ENCODE measurements at regions not wholly inside any gene's neighbourhood (a gene's known extent, or its start where the extent isn't known, plus 50 kb on each side); places are given as distances from the start of the nearest gene placed in this dataset.
"Not testable (repeated sequence)": the region's sequence is repeated elsewhere in the genome, so short reads cannot be mapped to it uniquely, and the experiment has no call there.

GRCh38 chrX:13469963-13470684, 99.3 kb upstream of the EGFL6 start:
- 44 to 59% methylated on average over 4 of the region's 4 CpGs for WGBS, 2 donors
- peak overlapping the region in 1 of 2 donors; percentile 3 for H3K27ac ChIP-seq (ENCODE audit: low read depth in 2 of 2, low read length in 1 of 2)
- no peaks in the 10 kb centered on the region for H3K36me3 ChIP-seq (ENCODE audit: control insufficient read depth in 2 of 2, insufficient read depth in 2 of 2, low read length in 1 of 2)
- H3K27me3 ChIP-seq (ENCODE audit: control insufficient read depth in 1 of 2, insufficient read depth in 2 of 2, low read length in 2 of 2) = no peaks in the 10 kb centered on the region
- no peaks in the 10 kb centered on the region for H3K4me1 ChIP-seq (ENCODE audit: control insufficient read depth in 2 of 2, insufficient read depth in 2 of 2, low read length in 1 of 2)
- H3K4me3 ChIP-seq (ENCODE audit: low read depth in 1 of 2, low read length in 2 of 2) = no peak overlapping the region
- H3K9me3 ChIP-seq (ENCODE audit: control insufficient read depth in 2 of 2, insufficient read depth in 1 of 2, low read depth in 1 of 2, low read length in 1 of 2) = no peaks in the 10 kb centered on the region

- WGBS, 2 donors = 95 to 96% methylated on average over 4 of the region's 4 CpGs
- no peaks in the 10 kb centered on the region for H3K4me1 ChIP-seq (ENCODE audit: control insufficient read depth in 2 of 2, insufficient read depth in 2 of 2, low read length in 1 of 2)
- no peak overlapping the region for H3K4me3 ChIP-seq (ENCODE audit: low read depth in 1 of 2, low read length in 2 of 2)
- H3K27ac ChIP-seq (ENCODE audit: low read depth in 2 of 2, low read length in 1 of 2) = no peak overlapping the region
- no peaks in the 10 kb centered on the region for H3K9me3 ChIP-seq (ENCODE audit: control insufficient read depth in 2 of 2, insufficient read depth in 1 of 2, low read depth in 1 of 2, low read length in 1 of 2)
- no peaks in the 10 kb centered on the region for H3K27me3 ChIP-seq (ENCODE audit: control insufficient read depth in 1 of 2, insufficient read depth in 2 of 2, low read length in 2 of 2)
- H3K36me3 ChIP-seq (ENCODE audit: control insufficient read depth in 2 of 2, insufficient read depth in 2 of 2, low read length in 1 of 2) = no peaks in the 10 kb centered on the region
Observed at GRCh38 chrX:13468096-13468495, 101.3 kb upstream of the EGFL6 start.

- Histone ChIP-seq H3K4me1 (ENCODE audit: control insufficient read depth in 2 of 2, insufficient read depth in 2 of 2, low read length in 1 of 2) (no peaks in the 10 kb centered on the region), H3K27me3 (ENCODE audit: control insufficient read depth in 1 of 2, insufficient read depth in 2 of 2, low read length in 2 of 2) (no peaks in the 10 kb centered on the region), H3K27ac (ENCODE audit: low read depth in 2 of 2, low read length in 1 of 2) (no peak overlapping the region), H3K36me3 (ENCODE audit: control insufficient read depth in 2 of 2, insufficient read depth in 2 of 2, low read length in 1 of 2) (no peaks in the 10 kb centered on the region), H3K4me3 (ENCODE audit: low read depth in 1 of 2, low read length in 2 of 2) (no peak overlapping the region), H3K9me3 (ENCODE audit: control insufficient read depth in 2 of 2, insufficient read depth in 1 of 2, low read depth in 1 of 2, low read length in 1 of 2) (no peaks in the 10 kb centered on the region)
- 76 to 80% methylated on average over 1 of the region's 1 CpG for WGBS, 2 donors
Observed at GRCh38 chrX:13467243-13467642, 102.2 kb upstream of the EGFL6 start.

- no peak overlapping the region for H3K4me3 ChIP-seq (ENCODE audit: low read depth in 1 of 2, low read length in 2 of 2)
- H3K9me3 ChIP-seq (ENCODE audit: control insufficient read depth in 2 of 2, insufficient read depth in 1 of 2, low read depth in 1 of 2, low read length in 1 of 2) = no peaks in the 10 kb centered on the region
- no peaks in the 10 kb centered on the region for H3K27me3 ChIP-seq (ENCODE audit: control insufficient read depth in 1 of 2, insufficient read depth in 2 of 2, low read length in 2 of 2)
- no peaks in the 10 kb centered on the region for H3K36me3 ChIP-seq (ENCODE audit: control insufficient read depth in 2 of 2, insufficient read depth in 2 of 2, low read length in 1 of 2)
- no peaks in the 10 kb centered on the region for H3K4me1 ChIP-seq (ENCODE audit: control insufficient read depth in 2 of 2, insufficient read depth in 2 of 2, low read length in 1 of 2)
- 64 to 94% methylated on average over 1 of the region's 1 CpG for WGBS, 2 donors
- H3K27ac ChIP-seq (ENCODE audit: low read depth in 2 of 2, low read length in 1 of 2) = no peak overlapping the region
Observed at GRCh38 chrX:13464599-13465275, 104.7 kb upstream of the EGFL6 start.

GRCh38 chrX:13463608-13464007, 105.8 kb upstream of the EGFL6 start:
- Histone ChIP-seq H3K36me3 (ENCODE audit: control insufficient read depth in 2 of 2, insufficient read depth in 2 of 2, low read length in 1 of 2) (no peaks in the 10 kb centered on the region), H3K27ac (ENCODE audit: low read depth in 2 of 2, low read length in 1 of 2) (no peak overlapping the region), H3K4me3 (ENCODE audit: low read depth in 1 of 2, low read length in 2 of 2) (no peak overlapping the region), H3K9me3 (ENCODE audit: control insufficient read depth in 2 of 2, insufficient read depth in 1 of 2, low read depth in 1 of 2, low read length in 1 of 2) (no peaks in the 10 kb centered on the region), H3K4me1 (ENCODE audit: control insufficient read depth in 2 of 2, insufficient read depth in 2 of 2, low read length in 1 of 2) (no peaks in the 10 kb centered on the region), H3K27me3 (ENCODE audit: control insufficient read depth in 1 of 2, insufficient read depth in 2 of 2, low read length in 2 of 2) (no peaks in the 10 kb centered on the region)
- WGBS, 2 donors = 49 to 62% methylated on average over 3 of the region's 3 CpGs

GRCh38 chrX:13452283-13452682, 117.1 kb upstream of the EGFL6 start:
- WGBS, 2 donors = 64 to 77% methylated on average over 7 of the region's 7 CpGs
- no peaks in the 10 kb centered on the region for H3K4me1 ChIP-seq (ENCODE audit: control insufficient read depth in 2 of 2, insufficient read depth in 2 of 2, low read length in 1 of 2)
- H3K27ac ChIP-seq (ENCODE audit: low read depth in 2 of 2, low read length in 1 of 2) = no peak overlapping the region
- no peaks in the 10 kb centered on the region for H3K36me3 ChIP-seq (ENCODE audit: control insufficient read depth in 2 of 2, insufficient read depth in 2 of 2, low read length in 1 of 2)
- no peaks in the 10 kb centered on the region for H3K9me3 ChIP-seq (ENCODE audit: control insufficient read depth in 2 of 2, insufficient read depth in 1 of 2, low read depth in 1 of 2, low read length in 1 of 2)
- no peaks in the 10 kb centered on the region for H3K27me3 ChIP-seq (ENCODE audit: control insufficient read depth in 1 of 2, insufficient read depth in 2 of 2, low read length in 2 of 2)
- no peak overlapping the region for H3K4me3 ChIP-seq (ENCODE audit: low read depth in 1 of 2, low read length in 2 of 2)

- peaks cover 0 to 2% of the 10 kb centered on the region in 2 donors for H3K9me3 ChIP-seq (ENCODE audit: control insufficient read depth in 2 of 2, insufficient read depth in 1 of 2, low read depth in 1 of 2, low read length in 1 of 2)
- no peaks in the 10 kb centered on the region for H3K4me1 ChIP-seq (ENCODE audit: control insufficient read depth in 2 of 2, insufficient read depth in 2 of 2, low read length in 1 of 2)
- no peaks in the 10 kb centered on the region for H3K36me3 ChIP-seq (ENCODE audit: control insufficient read depth in 2 of 2, insufficient read depth in 2 of 2, low read length in 1 of 2)
- H3K4me3 ChIP-seq (ENCODE audit: low read depth in 1 of 2, low read length in 2 of 2) = no peak overlapping the region
- H3K27ac ChIP-seq (ENCODE audit: low read depth in 2 of 2, low read length in 1 of 2) = no peak overlapping the region
- H3K27me3 ChIP-seq (ENCODE audit: control insufficient read depth in 1 of 2, insufficient read depth in 2 of 2, low read length in 2 of 2) = no peaks in the 10 kb centered on the region
Observed at GRCh38 chrX:13449441-13449840, 120.0 kb upstream of the EGFL6 start.

GRCh38 chrX:13448941-13449340, 120.5 kb upstream of the EGFL6 start:
- no peaks in the 10 kb centered on the region for H3K4me1 ChIP-seq (ENCODE audit: control insufficient read depth in 2 of 2, insufficient read depth in 2 of 2, low read length in 1 of 2)
- no peak overlapping the region for H3K4me3 ChIP-seq (ENCODE audit: low read depth in 1 of 2, low read length in 2 of 2)
- no peaks in the 10 kb centered on the region for H3K27me3 ChIP-seq (ENCODE audit: control insufficient read depth in 1 of 2, insufficient read depth in 2 of 2, low read length in 2 of 2)
- H3K27ac ChIP-seq (ENCODE audit: low read depth in 2 of 2, low read length in 1 of 2) = no peak overlapping the region
- 75 to 88% methylated on average over 2 of the region's 2 CpGs for whole genome bisulfite sequencing, 2 donors
- peaks cover 0 to 2% of the 10 kb centered on the region in 2 donors for H3K9me3 ChIP-seq (ENCODE audit: control insufficient read depth in 2 of 2, insufficient read depth in 1 of 2, low read depth in 1 of 2, low read length in 1 of 2)
- H3K36me3 ChIP-seq (ENCODE audit: control insufficient read depth in 2 of 2, insufficient read depth in 2 of 2, low read length in 1 of 2) = no peaks in the 10 kb centered on the region

GRCh38 chrX:13441608-13442007, 121.8 kb upstream of the ATXN3L start:
- not testable (repeated sequence) for H3K4me3 ChIP-seq (ENCODE audit: low read depth in 1 of 2, low read length in 2 of 2); H3K4me1 ChIP-seq (ENCODE audit: control insufficient read depth in 2 of 2, insufficient read depth in 2 of 2, low read length in 1 of 2); H3K27ac ChIP-seq (ENCODE audit: low read depth in 2 of 2, low read length in 1 of 2); H3K27me3 ChIP-seq (ENCODE audit: control insufficient read depth in 1 of 2, insufficient read depth in 2 of 2, low read length in 2 of 2); H3K9me3 ChIP-seq (ENCODE audit: control insufficient read depth in 2 of 2, insufficient read depth in 1 of 2, low read depth in 1 of 2, low read length in 1 of 2); H3K36me3 ChIP-seq (ENCODE audit: control insufficient read depth in 2 of 2, insufficient read depth in 2 of 2, low read length in 1 of 2)
- WGBS, 2 donors = 89 to 96% methylated on average over 5 of the region's 5 CpGs

- Histone ChIP-seq H3K27ac (ENCODE audit: low read depth in 2 of 2, low read length in 1 of 2) (no peak overlapping the region), H3K9me3 (ENCODE audit: control insufficient read depth in 2 of 2, insufficient read depth in 1 of 2, low read depth in 1 of 2, low read length in 1 of 2) (peaks cover 0 to 2% of the 10 kb centered on the region in 2 donors), H3K27me3 (ENCODE audit: control insufficient read depth in 1 of 2, insufficient read depth in 2 of 2, low read length in 2 of 2) (no peaks in the 10 kb centered on the region), H3K36me3 (ENCODE audit: control insufficient read depth in 2 of 2, insufficient read depth in 2 of 2, low read length in 1 of 2) (no peaks in the 10 kb centered on the region), H3K4me1 (ENCODE audit: control insufficient read depth in 2 of 2, insufficient read depth in 2 of 2, low read length in 1 of 2) (no peaks in the 10 kb centered on the region), H3K4me3 (ENCODE audit: low read depth in 1 of 2, low read length in 2 of 2) (no peak overlapping the region)
- 73 to 77% methylated on average over 2 of the region's 2 CpGs for WGBS, 2 donors
Observed at GRCh38 chrX:13440176-13440575, 120.3 kb upstream of the ATXN3L start.

Measured in esophagus (tissue), 2 donors.